ENCODE measurements at regions not wholly inside any gene's neighbourhood (a gene's known extent, or its start where the extent isn't known, plus 50 kb on each side); places are given as distances from the start of the nearest gene placed in this dataset.

DNA sequence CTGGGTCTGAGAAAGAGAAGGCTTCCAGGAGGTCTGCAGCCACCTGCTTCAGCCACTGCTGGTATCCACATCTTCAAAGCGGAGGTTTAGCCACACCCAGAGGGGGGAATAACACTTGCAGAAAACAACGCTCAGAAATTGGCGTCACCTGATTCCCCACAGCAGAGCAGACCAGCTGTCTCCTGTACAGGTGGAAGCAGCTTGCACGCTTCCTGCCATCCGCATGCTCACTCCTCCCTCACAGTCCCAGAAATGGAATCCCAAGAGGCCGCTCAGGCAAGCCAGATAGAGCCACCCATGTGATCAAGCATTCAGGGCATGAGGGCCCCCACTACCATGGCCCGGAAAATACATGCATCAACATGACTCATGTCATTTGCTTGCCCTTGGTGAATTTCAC, 112.2 kb upstream of the DIO3 start:
- TF ChIP-seq, protein P1, sequence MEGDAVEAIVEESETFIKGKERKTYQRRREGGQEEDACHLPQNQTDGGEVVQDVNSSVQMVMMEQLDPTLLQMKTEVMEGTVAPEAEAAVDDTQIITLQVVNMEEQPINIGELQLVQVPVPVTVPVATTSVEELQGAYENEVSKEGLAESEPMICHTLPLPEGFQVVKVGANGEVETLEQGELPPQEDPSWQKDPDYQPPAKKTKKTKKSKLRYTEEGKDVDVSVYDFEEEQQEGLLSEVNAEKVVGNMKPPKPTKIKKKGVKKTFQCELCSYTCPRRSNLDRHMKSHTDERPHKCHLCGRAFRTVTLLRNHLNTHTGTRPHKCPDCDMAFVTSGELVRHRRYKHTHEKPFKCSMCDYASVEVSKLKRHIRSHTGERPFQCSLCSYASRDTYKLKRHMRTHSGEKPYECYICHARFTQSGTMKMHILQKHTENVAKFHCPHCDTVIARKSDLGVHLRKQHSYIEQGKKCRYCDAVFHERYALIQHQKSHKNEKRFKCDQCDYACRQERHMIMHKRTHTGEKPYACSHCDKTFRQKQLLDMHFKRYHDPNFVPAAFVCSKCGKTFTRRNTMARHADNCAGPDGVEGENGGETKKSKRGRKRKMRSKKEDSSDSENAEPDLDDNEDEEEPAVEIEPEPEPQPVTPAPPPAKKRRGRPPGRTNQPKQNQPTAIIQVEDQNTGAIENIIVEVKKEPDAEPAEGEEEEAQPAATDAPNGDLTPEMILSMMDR (IDR thresholded peaks at IDR 0.05; ENCODE audit: insufficient read depth, low read length, missing control alignments): no peak
- DNase-seq (ENCODE audit: low read depth, low spot score): no peak
- CTCF ChIA-PET: no interaction called here
- no peak overlapping the region for H3K4me3 ChIP-seq (ENCODE audit: low read depth, low read length)
- POLR2A ChIA-PET: no interaction called here

DNA sequence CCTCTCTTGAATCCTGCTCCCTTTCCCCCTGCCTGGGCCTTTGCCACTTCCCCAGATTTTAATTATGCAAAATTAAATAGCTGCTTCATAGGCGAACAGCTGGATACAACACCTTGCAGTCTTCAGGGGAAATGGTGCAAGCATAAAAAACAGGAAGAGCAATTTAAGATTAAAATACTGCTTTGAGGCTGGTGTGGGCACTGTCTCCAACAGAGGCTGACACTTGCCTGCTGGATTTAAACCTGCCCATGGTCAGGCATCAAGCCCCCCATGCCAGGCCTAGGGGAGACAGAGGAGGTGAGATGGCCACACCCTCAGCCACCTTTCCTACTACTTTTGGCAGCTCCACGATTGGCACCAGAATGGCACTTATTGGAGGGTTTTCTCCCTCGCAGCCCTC, 110.1 kb upstream of the DIO3 start:
- ChIA-PET CTCF (no interaction called here), POLR2A (no interaction called here)
- TF ChIP-seq, protein P1 (IDR thresholded peaks at IDR 0.05; ENCODE audit: insufficient read depth, low read length, missing control alignments): no peak
- no peak for DNase-seq (ENCODE audit: low read depth, low spot score)
- no peak overlapping the region for H3K4me3 ChIP-seq (ENCODE audit: low read depth, low read length)

GRCh38 chr14:101453225-101453624, 108.1 kb upstream of the DIO3 start:
- no peak overlapping the region for H3K4me3 ChIP-seq (ENCODE audit: low read depth, low read length)
- ChIA-PET POLR2A (no interaction called here), CTCF (no interaction called here)
- DNase-seq (ENCODE audit: low read depth, low spot score): no peak
- TF ChIP-seq, protein P1 (IDR thresholded peaks at IDR 0.05; ENCODE audit: insufficient read depth, low read length, missing control alignments): no peak

DNA sequence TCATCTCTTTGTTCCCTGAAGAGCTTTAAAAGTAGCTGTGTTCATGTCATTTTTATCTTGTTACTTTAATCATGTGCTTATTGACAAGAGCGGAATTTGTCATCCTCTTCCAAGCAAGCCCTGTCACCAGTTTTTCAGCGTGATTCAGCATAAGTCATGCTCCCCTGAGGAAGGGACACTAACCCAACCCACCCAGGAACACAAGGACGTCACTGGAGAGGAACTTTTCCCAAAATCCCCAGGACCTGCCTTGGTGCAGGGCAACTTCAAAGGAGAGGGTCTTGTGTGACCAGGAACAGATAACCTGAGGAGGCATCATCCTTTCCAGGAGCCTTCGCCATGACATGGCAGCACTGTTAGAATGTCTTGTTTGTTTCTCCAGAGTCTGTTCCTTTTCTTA, 107.1 kb upstream of the DIO3 start:
- TF ChIP-seq, protein P1 (IDR thresholded peaks at IDR 0.05; ENCODE audit: insufficient read depth, low read length, missing control alignments): no peak
- ChIA-PET POLR2A (no interaction called here), CTCF (no interaction called here)
- H3K4me3 ChIP-seq (ENCODE audit: low read depth, low read length): no peak overlapping the region
- no peak for DNase-seq (ENCODE audit: low read depth, low spot score)

DNA sequence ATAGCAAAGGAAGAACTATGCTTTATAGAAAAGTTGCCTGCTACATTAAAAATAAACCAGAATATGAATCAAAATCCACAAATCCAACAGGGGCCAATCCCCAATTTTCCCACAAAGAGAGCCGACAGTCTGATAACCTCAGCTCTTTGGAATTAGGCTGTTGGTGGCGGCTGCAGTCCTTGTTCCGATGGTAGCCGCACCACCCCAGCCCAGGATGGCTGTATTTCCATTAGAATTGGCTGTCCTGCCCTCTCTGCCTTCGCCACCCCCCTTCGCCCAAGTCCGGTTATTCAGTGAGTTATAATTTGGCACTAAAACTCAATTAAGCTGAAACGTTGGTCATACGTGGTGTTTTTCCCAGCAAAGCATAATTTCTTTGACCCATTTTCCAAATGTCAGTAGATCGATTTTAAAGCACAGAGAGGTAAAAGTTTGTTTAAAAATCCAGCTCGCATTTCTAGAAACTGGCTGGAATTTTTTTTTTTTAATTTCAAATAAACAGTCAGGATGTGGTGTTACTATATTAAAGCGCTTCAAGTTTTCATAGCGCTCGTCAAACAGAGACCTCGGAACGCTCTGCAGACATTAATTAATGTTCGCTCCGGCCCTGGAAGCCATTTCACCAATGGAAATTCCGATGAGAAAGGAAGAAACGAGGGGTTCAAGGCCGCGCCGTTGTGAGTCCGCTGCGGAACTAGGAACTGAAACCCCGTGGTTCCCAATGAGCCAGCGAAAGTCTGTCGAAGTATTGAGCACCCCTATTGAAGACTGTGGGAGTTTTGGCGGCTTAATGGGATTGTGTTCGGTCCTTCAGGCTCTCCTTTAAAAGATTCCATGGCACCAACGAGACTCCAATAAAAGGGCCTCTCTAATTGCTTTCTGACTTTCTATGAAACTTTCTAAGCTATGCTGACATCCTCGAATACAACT, 104.8 kb upstream of the DIO3 start:
- TF ChIP-seq, protein P1 (IDR thresholded peaks at IDR 0.05; ENCODE audit: insufficient read depth, low read length, missing control alignments): no peak
- H3K4me3 ChIP-seq (ENCODE audit: low read depth, low read length): no peak overlapping the region
- CTCF ChIA-PET: no interaction called here
- POLR2A ChIA-PET: no interaction called here
- DNase-seq (ENCODE audit: low read depth, low spot score): no peak

DNA sequence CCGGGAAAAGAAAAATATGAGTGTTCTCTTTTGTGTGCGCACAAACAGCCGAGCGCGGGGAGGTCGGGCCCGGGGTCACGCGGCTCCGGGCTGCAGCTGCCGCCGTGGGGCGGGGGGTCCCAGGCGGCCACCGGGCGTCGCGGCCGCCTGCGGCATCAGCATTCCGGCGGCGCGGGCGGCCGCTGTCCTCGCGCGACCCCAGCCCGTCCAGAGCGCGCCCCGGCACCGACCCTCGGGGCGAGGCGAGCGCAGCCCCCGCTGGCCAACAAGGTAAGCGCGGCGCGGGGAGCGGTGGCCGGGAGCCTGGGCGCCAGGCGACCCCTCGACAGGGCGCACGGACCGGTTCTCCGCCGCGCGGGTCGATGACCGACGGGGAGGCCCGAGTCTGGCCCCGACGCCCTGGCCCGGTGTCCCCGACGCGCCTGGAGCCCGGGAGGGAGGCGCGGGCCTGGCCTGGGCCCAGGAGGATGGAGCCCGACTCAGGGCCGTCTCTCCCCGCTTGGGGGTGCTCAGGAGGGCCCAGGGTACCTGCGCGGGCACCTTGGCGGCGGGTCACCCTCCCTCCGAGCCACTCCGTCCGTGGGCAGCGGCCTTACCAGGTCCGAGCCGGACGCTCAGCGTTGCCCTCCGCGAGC, 103.9 kb upstream of the DIO3 start:
- TF ChIP-seq, protein P1 (IDR thresholded peaks at IDR 0.05; ENCODE audit: insufficient read depth, low read length, missing control alignments): no peak
- no peak overlapping the region for H3K4me3 ChIP-seq (ENCODE audit: low read depth, low read length)
- ChIA-PET POLR2A (no interaction called here), CTCF (no interaction called here)
- DNase-seq (ENCODE audit: low read depth, low spot score): no peak

Measured in AG04449 (cell line).